ENCODE measurements at regions not wholly inside any gene's neighbourhood (a gene's known extent, or its start where the extent isn't known, plus 50 kb on each side); places are given as distances from the start of the nearest gene placed in this dataset.

- no peak for DNase-seq (ENCODE audit: low read depth)
Measured at GRCh38 chr11:15379483-15379882, 264.8 kb downstream of the INSC start.

DNA sequence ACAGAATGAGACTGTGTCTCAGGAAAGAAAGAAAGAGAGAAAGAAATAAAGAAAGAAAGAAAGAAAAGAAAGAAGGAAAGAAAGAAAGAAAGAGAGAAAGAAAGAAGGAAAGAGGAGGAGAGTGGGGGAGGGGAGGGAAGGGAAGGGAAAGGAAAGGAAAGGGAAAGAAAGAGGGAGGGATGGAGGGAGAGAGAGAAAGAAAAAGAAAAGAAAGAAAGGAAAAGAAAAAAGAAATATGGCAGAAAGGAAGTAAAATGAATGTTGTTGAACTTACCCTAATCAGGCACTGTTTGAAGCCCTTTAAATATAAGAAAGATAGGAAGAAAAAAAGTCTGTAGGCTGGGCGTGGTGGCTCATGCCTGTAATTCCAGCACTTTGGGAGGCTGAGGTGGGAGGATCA is 276.1 kb downstream of the INSC start:
- DNase-seq (ENCODE audit: low read depth) = no peak

DNA sequence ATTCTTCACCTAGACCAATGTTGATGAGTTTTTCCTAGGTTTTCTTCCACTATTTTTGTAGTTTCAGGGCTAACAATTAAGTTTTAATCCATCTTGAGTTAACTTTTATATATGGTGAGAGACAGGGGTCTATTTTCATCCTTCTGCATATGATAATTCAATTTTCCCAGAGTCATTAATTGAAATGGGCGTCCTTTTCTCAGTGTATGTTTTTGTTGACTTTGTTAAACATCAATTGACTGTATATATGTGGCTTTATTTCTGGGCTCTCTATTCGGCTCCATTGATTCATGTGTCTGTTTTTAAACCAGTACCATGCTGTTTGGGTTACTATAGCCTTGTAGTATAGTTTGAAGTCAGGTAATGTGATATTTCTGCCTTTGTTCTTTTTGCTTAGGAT is 282.1 kb downstream of the INSC start:
- no peak for DNase-seq (ENCODE audit: low read depth)

DNA sequence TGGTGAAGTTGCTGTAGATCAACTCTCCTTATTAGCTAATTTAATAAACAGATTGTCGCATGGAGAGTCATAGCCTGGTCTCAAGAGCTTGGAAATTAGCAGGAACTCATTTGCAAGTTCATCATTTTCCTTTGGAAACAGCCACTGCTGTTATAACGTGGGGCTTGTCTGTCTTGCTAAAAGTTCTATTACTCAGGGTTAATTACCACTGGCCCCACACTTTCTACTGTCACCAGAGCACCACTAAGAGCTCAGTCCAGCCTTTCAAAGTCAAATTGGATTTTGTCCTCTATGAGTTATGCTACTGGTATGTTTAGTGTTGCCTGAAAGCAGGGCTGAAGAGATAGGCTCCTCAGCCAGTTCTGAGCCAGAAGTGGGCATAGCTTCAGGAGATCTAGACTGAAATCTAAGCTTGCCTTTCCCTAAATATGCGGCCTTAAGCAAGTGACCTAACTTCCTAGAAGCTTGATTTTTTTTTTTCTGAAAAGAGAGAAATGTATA is 292.2 kb downstream of the INSC start:
- DNase-seq (ENCODE audit: low read depth) = no peak

GRCh38 chr11:15412054-15412453 is 297.3 kb downstream of the INSC start:
- DNase-seq (ENCODE audit: low read depth) = no peak

GRCh38 chr11:15418921-15419320 is 304.2 kb downstream of the INSC start:
- no peak for DNase-seq (ENCODE audit: low read depth)

- no peak for DNase-seq (ENCODE audit: low read depth)
Measured at GRCh38 chr11:15419696-15420095, 305.0 kb downstream of the INSC start.

GRCh38 chr11:15430381-15430780 is 315.7 kb downstream of the INSC start:
- DNase-seq (ENCODE audit: low read depth) = no peak

DNA sequence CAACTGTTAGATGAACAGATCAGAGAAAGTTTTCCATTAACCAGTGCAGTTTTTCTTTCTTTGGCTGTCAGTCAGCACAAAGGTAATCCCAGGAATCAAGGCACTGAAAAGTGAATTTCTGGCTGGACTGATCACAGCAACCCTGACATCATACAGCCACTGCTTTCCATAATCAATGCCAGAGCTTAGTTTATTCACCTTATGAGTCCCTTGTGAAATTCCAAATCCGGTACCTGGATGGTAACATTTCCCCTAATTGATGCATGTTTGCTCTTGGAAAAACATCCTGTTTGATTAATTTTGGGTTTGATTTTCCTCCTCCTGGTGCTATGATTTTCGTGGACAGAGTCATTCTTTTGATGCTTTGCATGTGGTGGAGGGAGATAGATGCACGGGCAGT is 319.8 kb downstream of the INSC start:
- DNase-seq (ENCODE audit: low read depth) = no peak

GRCh38 chr11:15446315-15446714 is 331.6 kb downstream of the INSC start:
- DNase-seq (ENCODE audit: low read depth) = no peak

GRCh38 chr11:15446929-15447328 is 332.2 kb downstream of the INSC start:
- DNase-seq (ENCODE audit: low read depth) = no peak

- no peak for DNase-seq (ENCODE audit: low read depth)
Measured at GRCh38 chr11:15451713-15452112, 337.0 kb downstream of the INSC start.

DNA sequence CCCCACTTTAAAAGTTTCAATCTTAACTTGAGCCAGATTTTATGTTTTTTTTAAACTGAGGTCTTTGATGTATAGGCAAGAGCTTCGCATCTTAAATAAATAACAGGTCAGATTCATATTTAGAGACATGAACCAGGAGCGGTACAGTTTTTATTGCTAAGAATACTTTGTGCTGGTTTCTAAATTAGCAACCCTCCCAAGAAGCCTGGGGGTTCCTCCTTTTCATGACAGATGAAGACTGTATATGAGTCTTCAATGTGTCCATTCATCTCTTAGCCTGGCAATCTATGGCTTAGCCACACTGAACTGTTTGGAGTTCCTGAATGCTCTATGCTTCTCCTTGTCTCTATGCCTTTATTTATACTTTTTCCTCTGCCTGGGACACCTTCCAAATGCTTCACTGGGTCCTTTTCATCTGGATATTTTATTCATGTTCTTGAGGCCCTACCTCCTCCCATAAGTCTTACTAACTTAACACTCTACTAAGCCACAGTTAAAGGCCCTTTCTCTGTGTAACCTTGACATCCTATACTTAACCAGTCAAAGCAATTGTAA is 338.6 kb downstream of the INSC start:
- no peak for DNase-seq (ENCODE audit: low read depth)

DNA sequence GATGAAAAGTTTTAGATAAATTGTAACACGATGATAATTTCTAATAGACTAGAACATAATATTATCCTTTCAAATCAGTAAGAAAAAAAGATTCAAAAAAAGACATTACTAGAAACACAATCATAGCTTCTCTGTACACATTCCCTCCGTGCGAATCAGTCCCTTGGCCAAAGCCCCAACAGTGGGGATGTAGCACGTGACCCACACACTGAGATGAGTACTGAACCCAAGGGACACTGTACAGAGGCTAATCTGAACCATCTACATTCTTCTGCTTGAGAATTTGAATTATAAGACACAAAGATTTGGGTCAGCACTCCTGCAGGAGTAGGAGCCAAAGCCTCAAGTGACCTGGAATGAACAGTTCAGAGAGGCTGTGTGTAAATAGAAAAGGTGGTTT is 353.7 kb downstream of the INSC start:
- DNase-seq (ENCODE audit: low read depth) = no peak

DNA sequence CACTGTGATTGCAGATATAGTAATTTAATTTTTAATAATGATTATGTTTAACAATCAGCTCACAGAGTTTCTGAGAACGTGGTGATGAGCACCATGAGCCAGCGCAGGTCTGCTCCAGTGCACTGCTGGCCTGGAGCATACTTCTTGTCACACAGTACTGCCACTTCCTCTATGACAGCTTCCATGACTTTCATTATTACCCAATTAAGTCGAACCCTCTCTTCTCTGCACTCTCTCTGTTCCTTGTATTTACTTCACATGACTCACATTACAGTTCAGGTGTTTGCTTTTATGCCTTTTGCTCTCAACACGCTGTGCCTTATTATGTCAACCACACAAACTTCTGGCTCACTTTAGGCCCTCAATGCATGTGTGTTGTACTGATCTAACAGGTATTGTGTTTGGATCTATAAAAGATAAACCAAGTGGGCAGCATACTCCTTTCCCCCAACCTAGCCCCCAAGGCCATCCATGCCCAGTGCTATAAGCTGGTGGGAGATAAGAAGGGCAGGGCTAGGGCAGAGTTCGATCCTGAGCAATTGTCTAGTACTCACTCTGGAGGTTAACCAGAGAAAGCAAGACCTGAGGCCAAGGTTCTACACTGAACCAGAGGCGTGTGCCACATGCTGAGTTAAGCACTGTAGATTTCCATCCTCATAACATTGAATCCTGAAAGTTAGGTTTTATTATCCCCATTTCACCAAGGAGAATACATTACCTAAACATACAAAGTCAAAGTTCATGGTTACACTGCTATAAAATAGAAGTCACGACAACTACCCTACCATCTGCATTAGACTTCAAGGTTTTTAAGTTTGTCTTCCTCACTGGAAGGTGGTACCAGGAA is 356.5 kb downstream of the INSC start:
- DNase-seq (ENCODE audit: low read depth) = no peak

GRCh38 chr11:15471895-15472799 is 357.4 kb downstream of the INSC start:
- DNase-seq (ENCODE audit: low read depth) = no peak

GRCh38 chr11:15473954-15474837 is 359.5 kb downstream of the INSC start:
- no peak for DNase-seq (ENCODE audit: low read depth)

DNA sequence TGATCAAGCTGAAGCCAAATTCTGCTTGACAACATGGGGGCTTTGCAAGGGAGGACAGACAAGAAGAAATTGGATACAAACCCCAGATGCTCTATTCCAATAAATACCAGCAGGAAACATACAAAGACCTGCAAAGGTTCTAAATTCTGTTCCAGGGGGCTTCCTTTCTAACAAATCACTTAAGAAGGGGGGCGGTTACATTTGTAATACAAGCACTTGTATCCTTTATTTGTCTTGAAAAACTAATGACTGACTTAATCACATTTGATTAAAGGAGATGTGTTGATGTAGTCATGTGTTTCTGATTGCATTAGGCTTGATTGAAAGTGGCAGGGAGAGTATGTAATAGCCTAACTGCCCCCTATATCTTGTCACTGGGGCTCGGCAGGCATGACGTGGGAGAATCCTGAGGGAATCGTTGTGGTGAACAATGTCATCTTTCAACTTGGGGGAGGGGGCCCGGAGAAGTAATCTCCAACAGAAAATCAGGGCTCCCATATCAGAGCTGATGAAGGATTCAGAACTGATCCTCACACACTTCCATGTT is 361.7 kb downstream of the INSC start:
- no peak for DNase-seq (ENCODE audit: low read depth)

- no peak for DNase-seq (ENCODE audit: low read depth)
Measured at GRCh38 chr11:15481871-15482270, 367.1 kb downstream of the INSC start.

GRCh38 chr11:15483205-15483604 is 368.5 kb downstream of the INSC start:
- DNase-seq (ENCODE audit: low read depth) = no peak

DNA sequence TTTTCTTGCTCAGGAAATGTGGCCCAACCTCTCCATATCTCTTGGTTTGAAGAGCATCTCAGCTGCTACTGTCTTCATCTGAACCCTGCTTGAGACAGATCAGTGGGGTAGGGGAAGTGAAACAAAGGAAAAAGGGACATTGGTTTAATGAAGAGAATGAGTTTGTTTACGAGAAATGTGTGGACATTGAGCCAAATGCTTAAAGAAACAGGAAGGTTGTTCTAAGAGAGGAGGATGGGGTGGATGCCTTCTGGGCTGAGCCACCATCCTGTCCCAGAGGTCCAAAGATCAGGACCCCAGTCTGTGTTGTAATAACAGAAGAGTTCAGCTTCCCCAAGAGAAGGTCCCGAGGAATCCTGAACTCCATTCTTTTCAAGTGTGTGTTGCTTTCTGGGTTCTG is 369.7 kb downstream of the INSC start:
- no peak for DNase-seq (ENCODE audit: low read depth)

All from GM04503 (cell line).